RKO (cell line): ENCODE measurements at regions not wholly inside any gene's neighbourhood (a gene's known extent, or its start where the extent isn't known, plus 50 kb on each side); places are given as distances from the start of the nearest gene placed in this dataset.
"Not testable (repeated sequence)": the region's sequence is repeated elsewhere in the genome, so short reads cannot be mapped to it uniquely, and the experiment has no call there.

Source experiments
- DNase-seq: peaks from one replicate; pipeline ENCODE4 v3.0.0-alpha.2; 2016; ENCODE audit warnings: low spot score

DNA sequence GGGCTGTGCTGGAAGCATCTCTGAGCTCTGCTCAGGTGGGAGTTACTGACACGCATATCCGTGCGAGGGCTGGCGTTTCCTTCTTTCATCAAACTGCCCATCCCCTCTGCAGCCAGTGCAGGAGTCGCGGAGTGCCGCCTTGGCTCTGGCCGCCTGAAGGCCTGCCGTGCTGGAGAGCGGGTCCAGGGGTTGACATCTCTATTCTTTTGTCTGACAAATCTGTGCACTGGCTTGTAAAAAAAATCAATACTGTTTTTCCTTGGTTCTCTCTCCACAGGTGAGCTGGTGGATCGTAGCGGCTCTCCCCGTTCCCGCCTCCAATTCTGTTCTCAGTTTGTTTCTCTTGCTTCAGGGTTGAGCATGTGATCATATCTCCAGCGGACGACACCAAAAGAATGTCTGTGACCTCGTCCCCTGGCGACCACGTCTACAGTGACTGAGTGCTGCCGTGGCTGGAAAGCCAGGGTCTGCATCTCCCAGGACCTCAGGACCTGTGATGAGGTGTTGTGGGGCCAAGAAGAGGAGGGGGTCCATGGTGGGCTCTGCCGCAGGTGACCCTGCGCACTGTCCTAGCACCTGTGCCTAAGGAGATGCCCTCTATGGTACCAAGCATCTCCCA is 214.3 kb upstream of the IRX4 start:
- DNase-seq, result no peak

DNA sequence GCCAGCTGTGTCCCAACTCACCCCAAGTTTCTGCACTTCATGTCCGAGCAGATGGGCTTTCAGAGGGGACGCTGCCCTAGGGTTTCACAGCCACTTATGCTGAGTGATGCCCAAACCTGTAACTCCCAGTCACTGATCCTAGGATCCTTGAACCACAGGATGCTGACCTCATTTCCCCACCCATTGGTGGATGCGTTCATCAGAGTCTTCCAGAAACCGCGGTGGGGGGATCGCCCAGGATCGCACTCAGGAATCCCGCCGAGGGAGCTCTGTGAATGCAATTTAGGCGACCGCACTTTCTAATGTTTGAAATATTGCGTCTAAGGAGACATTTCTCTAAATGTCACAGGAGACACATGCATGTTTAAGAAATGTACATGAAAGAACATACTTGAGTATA is 212.3 kb upstream of the IRX4 start:
- no peak for DNase-seq

DNA sequence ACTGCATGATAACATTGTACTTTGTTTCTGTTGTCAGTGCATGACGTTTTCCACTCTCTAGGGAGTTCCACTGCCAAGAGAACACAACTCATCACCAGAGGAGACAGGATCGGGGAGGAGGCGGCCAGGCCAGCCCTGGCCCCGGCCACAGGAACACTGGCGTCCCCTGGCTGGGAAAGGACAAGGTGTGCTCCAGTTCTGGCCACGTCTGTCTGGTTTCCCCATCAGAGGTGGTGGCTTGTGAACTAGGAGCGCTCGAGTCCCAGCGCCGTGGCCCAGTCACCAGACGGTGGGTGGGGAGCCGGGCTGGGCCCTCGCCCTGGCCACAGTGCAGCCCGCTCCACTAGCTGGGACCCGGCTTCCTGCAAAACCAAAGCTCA is 211.9 kb upstream of the IRX4 start:
- no peak for DNase-seq

DNA sequence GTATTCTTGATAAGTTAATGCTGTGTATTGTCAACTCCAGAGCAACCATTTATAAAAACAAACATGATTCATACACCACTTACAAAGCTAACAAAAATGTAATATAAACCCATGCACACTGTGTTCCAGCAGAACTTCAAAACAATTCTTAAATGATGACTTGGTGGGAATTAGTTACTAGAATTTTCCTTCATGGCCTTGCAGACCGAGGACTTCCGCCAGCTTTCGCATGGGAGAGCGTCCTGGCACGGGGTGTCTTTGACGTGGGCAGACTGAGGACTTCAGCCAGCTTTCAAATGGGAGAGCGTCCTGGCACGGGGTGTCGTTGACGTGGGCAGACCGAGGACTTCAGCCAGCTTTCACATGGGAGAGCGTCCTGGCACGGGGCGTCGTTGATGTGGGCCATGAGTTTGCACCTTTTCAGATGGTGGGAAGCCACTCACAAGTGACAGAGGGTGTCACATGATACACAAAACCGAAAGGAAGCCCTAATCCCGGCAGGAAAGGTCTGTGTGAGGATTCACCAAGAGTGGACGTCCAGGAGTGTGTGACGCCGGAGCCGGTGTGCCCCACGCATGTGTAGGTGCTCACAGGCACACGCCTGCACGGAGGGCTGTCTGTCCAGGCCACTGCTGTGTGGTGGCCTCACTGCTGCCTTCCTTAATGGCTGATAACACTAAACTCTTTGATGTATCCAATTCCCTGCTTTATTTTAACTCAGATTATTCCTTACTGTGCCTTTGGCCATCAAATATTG is 211.3 kb upstream of the IRX4 start:
- DNase-seq, result peak; percentile 76

DNA sequence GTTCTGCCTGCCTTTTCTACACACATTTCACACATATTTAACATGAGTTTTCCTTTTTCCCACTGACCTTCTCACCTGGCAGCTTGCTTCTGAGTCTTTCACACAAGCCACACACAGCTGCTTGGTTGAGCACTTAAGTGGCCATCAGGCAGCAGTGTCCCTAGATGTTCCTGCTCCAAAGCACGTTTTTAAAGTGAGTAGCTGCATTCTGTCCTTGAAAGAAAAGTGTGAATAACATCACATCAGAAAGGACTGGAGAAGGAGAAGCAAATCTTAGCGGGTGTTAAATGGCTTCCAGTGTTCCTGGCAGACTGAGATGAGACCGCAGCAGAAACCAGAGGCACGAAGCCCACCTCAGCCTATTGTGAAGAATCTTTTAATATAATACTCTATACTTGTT is 209.2 kb upstream of the IRX4 start:
- DNase-seq, result no peak

DNA sequence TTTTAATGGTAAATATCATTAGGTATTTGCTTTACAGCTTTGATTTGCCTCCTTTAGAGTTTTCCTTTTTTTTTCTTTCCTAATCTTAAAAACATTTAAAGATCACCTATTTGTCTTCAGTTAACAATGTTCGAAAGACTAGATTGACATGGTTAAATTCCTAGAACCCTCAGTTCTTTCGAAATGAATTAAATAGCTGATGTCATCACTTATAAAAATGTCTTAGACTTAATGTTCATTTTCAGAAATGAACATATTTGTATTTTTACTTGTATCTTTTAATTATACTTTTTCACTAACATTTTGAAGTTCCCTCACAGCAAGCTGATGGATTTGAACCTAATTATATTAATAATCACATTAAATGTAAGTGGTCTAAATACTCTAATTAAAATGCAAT is 205.3 kb upstream of the IRX4 start:
- no peak for DNase-seq

DNA sequence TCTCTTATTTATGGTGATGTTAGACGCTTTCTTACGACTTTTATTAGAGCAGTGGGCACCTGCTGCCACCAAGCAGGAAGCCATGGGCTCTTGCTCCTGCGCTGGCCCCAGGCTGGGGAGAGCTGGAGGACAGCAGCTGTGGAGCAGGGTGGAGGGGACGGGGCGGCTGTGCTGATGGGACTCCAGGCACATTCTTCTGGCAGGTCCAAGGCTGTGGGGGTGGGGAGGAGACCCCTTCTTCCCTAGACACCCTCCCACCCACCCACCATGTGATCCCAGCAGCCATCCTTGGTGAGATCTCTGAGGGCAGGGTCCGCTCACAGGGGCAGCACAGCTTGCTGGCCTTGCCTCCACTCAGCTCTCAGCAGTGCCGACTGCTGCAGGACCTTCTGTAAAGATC is 192.6 kb upstream of the IRX4 start:
- DNase-seq, result no peak

DNA sequence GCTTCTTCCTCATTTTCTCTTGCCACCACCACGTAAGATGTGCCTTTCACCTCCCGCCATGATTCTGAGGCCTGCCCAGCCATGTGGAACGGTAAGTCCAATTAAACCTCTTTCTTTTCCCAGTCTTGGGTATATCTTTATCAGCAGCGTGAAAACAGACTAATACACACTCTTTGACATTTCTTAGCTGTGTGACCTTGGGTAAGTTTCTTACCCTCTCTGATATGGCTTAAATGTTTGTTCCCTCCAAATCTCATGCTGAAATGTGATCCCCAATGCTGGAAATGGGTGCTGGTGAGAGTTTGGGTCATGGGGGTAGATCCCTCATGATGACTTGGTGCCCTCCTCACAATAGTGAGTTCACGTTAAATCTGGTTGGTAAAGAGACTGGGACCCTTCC is 188.8 kb upstream of the IRX4 start:
- DNase-seq, result no peak

DNA sequence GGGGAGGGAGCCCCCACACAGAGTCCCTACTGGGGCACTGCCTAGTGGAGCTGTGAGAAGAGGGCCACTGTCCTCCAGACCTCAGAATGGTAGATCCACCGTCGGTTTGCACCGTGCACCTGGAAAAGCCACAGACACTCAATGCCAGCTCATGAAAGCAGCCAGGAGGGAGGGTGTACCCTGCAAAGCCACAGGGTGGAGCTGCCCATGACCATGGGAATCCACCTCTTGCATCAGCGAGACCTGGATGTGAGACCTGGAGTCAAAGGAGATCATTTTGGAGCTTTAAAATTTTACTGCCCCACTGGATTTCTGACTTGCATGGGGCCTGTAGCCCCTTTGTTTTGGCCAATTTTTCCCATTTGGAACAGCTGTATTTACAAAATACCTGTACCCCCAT is 188.1 kb upstream of the IRX4 start:
- DNase-seq, result peak; percentile 4

DNA sequence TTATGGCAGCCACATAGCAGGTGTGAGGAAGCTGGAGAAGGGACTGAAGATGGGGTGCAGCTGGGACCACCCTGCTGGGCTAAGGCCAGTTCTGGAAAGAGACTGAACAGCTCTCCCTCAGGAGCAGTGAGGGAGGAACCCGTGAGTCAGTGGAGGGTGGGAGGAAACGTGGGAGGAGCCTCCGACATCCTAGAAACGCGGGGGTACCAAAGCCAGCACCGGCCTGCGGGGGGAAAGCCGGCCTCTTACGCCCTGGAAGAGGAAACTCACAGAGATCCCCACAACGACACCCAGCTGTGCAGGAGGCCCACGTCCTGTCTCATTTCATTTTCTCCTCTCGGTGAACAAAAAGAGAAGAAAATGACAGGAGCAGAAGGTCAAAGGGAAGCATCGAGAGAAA is 185.8 kb upstream of the IRX4 start:
- DNase-seq, result no peak

DNA sequence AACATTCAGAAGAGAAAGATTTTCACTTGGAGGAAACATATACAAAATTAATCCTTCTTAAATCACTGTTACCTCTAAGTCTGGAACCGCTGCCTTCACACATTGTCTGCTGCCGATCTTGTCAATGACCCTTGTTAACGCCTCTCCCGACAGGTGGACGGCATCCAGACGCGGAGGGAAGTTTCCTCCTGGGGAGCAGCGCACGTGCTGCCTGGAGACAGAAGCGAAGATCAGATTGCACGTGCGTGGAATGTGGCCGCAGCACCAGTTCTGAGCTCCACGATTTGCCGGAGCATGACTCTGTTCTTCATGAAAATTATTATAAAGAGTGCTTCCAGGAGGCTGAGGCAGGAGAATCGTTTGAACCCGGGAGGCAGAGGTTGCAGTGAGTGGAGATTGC is 183.6 kb upstream of the IRX4 start:
- DNase-seq, result no peak

DNA sequence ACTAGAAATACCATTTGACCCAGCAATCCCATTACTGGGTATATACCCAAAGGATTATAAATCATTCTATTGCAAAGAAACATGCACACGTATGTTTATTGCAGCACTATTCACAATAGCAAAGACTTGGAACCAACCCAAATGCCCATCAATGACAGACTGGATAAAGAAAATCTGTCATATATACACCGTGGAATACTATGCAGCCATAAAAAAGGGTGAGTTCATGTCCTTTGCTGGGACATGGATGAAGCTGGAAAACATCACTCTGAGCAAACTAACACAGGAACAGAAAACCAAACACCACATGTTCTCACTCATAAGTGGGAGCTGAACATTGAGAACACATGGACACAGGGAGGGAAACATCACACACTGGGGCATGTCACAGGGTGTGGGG is 180.7 kb upstream of the IRX4 start:
- not testable (repeated sequence) for DNase-seq

DNA sequence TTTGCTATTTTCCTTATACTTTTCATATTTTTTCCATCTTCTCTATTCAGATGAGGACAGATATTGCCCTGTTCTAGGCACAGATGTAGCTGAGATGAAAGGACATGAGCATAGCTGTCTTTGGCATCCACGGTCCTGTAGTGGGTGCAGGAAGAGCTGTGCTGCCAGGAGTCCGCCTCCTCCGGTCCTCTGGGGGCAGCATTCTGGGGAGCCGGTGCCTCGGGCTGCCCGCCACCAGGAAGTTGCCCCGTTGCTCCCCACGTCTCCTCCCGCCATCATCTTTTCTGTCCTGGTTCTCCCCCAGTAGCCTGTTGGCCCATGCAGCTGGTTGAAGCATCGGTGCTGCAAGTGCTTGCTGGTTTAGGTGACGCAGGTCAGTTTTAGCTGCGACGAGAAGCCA is 170.0 kb upstream of the IRX4 start:
- no peak for DNase-seq

DNA sequence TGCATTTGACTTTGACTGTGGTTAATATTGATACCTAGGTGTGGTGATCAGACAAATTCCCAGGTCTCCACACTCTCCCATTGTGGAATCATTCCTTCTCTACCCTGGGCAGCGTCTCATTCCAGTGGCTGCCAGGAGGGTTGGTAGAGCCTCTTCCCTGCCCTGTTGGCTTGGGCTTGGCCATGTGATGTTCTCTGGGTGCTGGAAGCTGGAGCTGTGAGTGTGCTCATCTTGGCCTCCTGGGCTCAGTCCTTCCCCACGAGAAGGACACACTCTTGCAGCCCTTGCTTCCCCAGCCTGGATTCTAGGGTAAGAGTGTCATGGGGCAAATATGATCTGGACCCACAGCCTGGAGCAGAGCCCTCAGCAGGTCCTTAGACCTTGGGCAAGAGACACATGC is 167.2 kb upstream of the IRX4 start:
- no peak for DNase-seq

DNA sequence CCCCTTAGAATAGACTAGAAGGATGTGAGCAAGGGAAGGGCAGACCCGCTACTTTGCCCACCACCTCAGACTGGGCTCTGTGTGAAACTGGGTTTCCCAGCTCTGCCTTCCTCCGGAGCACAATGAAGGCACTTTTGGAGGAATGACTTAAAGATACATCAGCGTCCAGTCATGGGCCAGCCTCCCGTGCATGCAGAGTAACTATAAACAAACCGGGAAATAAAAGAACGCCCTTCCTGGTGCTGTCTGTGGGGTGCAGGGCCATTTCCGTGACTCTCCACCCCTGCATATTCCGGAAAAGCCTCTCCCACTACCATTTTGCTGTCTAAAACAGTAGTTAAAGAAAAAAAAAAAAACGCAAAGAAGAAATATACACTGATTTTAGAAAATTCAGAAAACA is 165.9 kb upstream of the IRX4 start:
- DNase-seq, result no peak

DNA sequence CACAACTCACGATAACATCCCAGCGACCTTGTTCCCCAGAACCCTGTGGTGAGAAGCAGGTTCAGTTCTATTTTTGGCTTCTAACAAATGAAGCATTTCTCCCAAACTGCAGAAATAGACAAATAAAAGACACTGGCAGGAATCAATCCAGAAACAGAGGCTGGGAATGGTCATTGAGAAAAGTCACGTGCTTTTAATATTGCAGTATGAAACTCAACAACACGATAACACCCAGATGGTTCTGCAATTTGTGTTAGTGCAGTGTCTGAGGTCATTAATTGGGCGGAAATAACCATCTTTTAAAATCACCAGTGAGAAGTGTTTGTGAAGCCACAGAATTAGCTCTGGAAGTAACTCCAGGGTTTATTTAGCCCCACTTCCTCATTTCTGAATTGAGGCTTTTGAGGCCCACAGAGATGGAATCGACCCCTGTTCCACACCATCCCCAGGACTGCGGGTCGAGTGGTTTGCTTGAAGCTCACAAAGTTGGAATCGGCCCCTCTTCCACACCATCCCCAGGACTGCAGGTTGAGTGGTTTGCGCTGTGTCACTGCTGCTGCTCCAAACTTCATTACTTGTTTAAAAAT is 164.7 kb upstream of the IRX4 start:
- DNase-seq, result no peak

DNA sequence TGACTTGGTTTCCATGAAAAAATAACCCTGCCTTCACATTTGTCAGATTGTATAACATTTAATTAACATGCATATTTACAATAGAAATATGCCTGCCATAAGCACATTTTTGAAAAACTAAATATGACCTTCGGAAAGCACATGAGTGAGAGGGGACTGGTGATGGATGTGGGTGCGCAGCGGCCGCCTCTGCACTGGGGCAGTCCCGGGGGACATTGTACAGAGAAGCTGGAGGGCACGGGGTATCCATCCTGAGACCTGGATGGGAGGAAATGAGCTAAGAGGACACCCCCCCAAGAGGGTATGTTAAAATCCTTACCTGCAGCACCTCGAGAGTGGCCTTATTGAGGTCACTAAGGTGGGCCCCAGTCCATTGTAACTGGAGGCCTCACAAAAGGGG is 161.3 kb upstream of the IRX4 start:
- DNase-seq, result no peak

DNA sequence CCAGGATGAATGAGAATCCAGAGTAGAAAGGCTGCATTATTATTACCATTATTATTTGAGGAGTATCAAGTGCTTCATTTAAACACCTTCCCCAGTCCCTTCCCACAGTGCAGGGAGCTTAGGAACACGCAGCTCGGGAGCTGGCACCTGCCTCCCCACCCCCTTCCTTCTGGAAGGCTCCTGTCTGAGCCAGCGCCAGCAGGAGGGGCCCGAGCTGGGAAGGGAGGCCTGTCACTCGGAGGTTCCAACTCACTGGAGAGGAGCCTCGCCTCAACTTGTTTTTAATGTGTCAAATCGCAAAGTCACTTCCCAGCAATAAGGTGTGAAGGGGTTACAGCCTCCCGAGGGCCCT is 156.4 kb upstream of the IRX4 start:
- no peak for DNase-seq

DNA sequence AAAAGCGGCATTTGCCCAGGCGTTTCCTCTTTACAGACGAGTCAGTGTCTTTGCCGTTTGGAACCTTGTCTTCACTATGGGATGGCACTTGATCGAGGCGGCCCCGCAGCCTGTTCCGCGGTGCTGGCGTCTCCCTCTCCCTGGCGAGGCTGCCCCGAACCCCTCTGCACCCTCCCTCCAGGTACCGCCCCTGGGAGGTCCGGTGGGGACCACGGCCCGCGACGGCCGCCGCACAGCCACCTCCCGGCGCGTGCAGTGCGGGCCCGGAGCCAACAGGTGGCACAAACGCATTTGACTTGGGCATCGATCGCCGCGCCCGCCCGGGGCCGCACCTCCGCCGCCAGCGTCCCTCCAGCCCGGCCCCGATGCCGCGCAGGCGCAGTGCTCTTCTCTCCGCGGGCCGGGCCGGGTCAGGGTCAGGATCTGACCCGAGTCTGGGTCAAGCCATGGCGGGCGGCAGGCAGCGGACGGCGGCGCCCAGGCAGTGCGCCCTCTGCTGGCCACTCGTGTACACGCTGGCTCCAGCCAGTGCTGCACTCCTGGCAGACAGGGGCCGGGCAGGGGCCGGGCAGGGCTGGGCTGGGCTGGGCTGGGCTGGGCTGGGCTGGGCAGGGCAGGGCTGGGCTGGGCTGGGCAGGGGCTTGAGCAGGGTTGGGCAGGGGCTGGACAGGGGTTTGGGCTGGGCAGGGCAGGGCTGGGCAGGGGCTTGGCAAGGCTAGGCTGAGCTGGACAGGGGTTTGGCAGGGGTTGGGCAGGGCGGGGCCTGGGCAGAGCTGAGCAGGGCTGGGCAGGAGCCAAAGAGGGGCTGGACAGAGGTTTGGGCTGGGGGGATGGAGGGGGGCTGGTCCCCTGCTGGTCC is 155.8 kb upstream of the IRX4 start:
- peak; percentile 40 for DNase-seq

DNA sequence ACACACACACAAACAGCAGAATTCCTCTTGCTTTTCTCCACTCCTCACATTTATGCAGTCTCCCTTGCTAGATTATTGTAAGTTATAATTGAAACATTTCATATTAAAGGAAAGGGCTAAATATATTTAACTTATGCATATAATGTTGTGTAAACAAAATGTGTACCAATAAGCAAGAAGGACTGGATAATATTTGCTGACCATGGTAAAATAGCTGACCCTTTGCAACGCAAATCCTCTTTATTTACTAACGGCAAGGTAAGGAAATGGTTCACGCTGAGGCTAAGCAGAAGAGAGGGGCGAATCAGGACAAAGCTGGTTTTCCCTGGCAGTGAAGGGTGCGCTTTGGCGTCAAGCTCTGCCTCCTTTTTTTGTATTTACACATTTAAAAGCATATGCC is 154.2 kb upstream of the IRX4 start:
- DNase-seq, result no peak

DNA sequence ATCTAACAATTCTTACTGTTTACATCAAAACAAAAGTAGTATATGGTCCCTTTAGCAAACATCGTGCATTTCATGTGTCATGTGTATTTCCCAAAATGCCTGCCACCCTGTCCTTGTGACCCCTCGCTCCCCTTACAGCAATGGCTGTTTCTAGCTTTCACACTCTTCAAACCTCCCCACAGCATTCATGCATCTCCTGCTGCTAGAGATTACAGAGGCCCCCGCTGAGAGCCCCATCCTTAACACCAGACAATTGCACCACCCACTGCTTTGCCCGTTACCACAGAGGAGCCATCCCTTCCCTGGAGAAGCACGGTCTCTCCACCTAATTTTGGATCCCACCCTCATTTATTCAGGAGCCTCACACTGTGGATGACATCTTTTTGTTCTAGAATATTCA is 149.7 kb upstream of the IRX4 start:
- DNase-seq, result no peak

DNA sequence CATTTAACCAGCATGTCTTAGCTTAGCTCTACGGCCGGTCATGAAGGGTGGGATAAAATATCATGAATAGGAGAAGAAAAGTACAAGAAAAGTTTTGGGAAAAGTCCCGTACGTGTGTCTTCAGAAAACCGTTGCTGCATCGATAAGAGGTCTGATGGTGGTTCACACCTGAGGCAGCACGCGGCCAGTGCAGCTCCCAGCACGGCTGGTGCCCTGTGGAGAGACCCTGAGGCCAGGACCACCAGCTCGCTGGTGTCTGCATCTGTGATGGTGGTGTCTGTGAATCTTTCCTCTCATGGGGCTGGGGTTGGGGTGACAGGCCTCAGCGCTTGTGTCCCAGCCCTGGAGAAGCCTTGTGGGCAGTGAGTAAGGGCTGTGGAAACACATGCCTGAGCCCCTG is 148.9 kb upstream of the IRX4 start:
- DNase-seq, result no peak

DNA sequence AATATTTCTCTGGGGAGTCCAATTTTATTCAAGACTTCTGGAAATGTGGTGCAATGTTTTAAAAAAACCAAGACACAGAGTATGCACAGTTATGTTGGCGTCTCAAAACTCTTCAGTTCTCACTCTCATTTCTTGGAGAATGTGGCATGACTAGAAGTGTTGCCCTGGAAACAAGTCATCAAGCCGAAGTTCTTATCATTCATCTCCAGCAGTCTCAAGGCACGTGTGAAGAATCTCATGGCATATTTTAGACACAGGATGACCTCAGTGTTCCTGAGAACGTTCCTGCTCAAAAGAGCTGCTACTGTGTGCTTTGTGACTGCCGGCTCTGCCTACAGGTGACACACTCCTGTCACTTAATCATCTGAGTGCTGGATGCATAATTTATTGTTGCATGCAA is 147.4 kb upstream of the IRX4 start:
- DNase-seq, result no peak
